Esophagus muscularis mucosa (tissue), 4 donors: ENCODE measurements at regions not wholly inside any gene's neighbourhood (a gene's known extent, or its start where the extent isn't known, plus 50 kb on each side); places are given as distances from the start of the nearest gene placed in this dataset.

Experiments
- CTCF ChIP-seq, 3 experiments: fragments of 200-600 bp in 2 of 3; fragments of 450-650 bp in 1 of 3; sonication (generic) in 2 of 3; IDR thresholded peaks; one replicate each; pipeline ENCODE4 v1.5.1; 2017 to 2019; ENCODE audit warnings: antibody characterized with exemption in 3 of 3, mild to moderate bottlenecking in 2 of 3, moderate library complexity in 1 of 3
- EP300 ChIP-seq: sonication (generic); formaldehyde crosslinking; IDR thresholded peaks from one replicate; pipeline ENCODE4 v1.6.1; 2017; ENCODE audit warnings: antibody characterized with exemption
- POLR2A ChIP-seq: fragments of 450-650 bp; IDR thresholded peaks from one replicate; pipeline ENCODE4 v1.6.1; 2017; ENCODE audit warnings: antibody characterized with exemption, moderate library complexity, mild to moderate bottlenecking, low read depth
- POLR2AphosphoS5 ChIP-seq, 2 donors: sonication (generic); formaldehyde crosslinking; IDR thresholded peaks; one replicate each; pipeline ENCODE4 v1.6.1; 2017; ENCODE audit warnings: antibody characterized with exemption in 2 of 2

GRCh38 chr4:149055624-149056023 lies 613.4 kb upstream of the NR3C2 start:
- no peak for TF ChIP-seq CTCF (IDR thresholded peaks at IDR 0.05)
- TF ChIP-seq POLR2A = no peak
- no peak for TF ChIP-seq POLR2AphosphoS5 (IDR thresholded peaks at IDR 0.05)
- TF ChIP-seq EP300 = no peak
